T47D (cell line): ENCODE measurements at regions not wholly inside any gene's neighbourhood (a gene's known extent, or its start where the extent isn't known, plus 50 kb on each side); places are given as distances from the start of the nearest gene placed in this dataset.

Source experiments
- DNase-seq, 2 experiments: peaks; one replicate each; pipeline versions ENCODE4 v3.0.0 to v3.0.0-alpha.2; 2011 to 2012; ENCODE audit warnings: low read depth in 1 of 2, low spot score in 1 of 2
- JUND ChIP-seq: IDR thresholded peaks from 2 replicates; pipeline ENCODE4 v1.6.1; 2012; ENCODE audit warnings: low read depth
- in situ Hi-C: cut with HindIII; loops from 2 replicates; pipeline ENCODE4 v1.10.0; 2016; ENCODE audit warnings: low sequenced_read_pairs, low pct_unique_long_range_greater_than_20kb

DNA sequence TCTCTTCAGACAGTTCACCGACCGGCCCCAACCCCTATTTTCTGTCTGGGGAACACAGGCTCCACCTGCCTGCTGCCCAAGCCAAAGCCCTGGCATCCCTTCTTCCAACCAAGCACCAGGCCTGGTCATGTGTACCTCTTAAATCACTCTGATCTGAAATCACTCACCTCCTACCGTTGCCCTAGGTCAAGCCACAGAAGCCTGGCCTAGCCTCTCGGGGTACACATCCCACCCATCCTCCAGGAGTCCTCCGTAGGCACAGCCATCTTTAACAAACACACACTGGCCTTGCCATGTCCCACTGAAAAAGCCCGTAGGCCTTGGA lies 81.8 kb downstream of the IRF2BPL start:
- no peak for DNase-seq
- TF ChIP-seq JUND = no peak
- in situ Hi-C loops = no loop called here

- TF ChIP-seq JUND = no peak
- DNase-seq = no peak
- in situ Hi-C loops = no loop called here
Measured at GRCh38 chr14:76943072-76943471, 85.4 kb downstream of the IRF2BPL start.

DNA sequence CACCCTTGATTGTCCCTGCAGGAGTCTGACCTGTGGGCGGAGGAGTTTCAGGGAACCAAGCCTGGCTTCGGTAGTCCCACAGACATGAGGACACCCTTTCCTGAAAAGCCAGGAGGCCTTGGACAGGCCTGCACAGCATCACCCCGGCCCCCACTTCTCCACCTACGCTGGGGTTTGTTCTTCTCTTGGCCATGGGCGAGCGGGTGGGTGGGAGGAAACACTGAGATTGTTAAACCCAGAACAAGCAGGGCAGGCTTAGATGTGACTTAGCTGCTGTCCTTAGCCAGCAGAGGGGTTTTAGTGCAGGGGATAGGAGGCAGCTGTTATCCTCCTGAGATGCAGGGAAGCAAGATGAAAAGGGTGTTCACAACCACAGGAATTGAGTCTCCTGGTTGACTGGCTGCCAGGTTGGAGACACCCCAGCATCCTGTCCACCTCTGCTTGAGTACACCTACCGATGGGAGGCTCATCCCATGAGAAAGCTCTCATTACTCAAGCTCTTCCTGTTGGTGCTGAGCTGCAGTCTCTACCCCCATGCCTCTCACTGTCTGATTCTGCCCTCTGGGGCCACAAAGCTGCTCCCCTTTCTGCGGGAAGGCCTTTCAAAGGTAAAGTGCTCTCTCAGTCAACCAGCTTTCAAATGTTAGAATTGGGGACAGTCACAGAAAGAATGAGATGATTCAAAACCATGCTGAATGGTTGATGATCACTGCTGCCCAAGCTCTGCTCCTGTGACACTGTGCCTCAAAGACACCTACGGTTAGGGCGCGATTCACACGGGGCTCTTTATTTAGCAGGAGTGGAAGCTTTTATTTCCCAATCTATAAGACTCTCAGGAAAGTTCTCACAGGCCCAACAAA lies 86.3 kb downstream of the IRF2BPL start:
- no peak for DNase-seq
- TF ChIP-seq JUND = no peak
- in situ Hi-C loops = no loop called here

GRCh38 chr14:76941544-76941943 lies 87.0 kb downstream of the IRF2BPL start:
- in situ Hi-C loops = no loop called here
- no peak for DNase-seq
- TF ChIP-seq JUND = no peak

GRCh38 chr14:76940021-76940760 lies 88.3 kb downstream of the IRF2BPL start:
- no peak for TF ChIP-seq JUND
- in situ Hi-C loops = no loop called here
- no peak for DNase-seq

DNA sequence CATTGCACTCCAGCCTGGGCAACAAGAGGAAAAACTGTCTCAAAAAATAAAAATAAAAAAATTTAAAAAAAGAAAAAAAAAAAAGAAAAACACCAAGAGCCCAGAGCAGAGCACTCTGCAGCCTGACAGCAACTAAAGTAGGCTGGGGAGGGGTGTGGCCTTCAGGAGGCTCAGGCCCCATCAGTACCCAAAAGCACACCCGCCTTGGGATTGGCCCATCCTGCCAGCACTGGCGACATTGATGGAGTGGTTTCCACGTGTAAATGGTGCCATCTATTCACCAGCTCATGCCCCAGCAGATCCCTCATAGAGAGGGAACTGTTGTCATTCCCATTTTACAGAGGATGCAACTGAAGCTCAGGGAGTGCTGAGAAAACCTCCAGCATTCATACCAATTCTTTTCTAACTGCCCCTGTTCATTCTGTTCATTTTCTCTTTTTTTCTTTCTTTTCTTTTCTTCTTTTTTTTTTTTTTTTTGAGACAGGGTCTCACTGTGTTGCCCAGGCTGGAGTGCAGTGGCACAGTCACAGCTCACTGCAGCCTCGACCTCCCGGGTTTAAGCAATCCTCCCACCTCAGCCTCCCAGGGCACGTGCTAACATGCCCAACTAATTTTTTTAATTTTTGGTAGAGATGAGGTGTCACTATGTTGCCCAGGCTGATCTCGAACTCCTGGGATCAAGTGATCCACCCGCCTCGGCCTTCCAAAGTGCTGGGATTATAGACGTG lies 89.3 kb downstream of the IRF2BPL start:
- TF ChIP-seq JUND = no peak
- DNase-seq = no peak
- in situ Hi-C loops = no loop called here

GRCh38 chr14:76938092-76938500 lies 90.4 kb downstream of the IRF2BPL start:
- DNase-seq = no peak
- in situ Hi-C loops = no loop called here
- no peak for TF ChIP-seq JUND

DNA sequence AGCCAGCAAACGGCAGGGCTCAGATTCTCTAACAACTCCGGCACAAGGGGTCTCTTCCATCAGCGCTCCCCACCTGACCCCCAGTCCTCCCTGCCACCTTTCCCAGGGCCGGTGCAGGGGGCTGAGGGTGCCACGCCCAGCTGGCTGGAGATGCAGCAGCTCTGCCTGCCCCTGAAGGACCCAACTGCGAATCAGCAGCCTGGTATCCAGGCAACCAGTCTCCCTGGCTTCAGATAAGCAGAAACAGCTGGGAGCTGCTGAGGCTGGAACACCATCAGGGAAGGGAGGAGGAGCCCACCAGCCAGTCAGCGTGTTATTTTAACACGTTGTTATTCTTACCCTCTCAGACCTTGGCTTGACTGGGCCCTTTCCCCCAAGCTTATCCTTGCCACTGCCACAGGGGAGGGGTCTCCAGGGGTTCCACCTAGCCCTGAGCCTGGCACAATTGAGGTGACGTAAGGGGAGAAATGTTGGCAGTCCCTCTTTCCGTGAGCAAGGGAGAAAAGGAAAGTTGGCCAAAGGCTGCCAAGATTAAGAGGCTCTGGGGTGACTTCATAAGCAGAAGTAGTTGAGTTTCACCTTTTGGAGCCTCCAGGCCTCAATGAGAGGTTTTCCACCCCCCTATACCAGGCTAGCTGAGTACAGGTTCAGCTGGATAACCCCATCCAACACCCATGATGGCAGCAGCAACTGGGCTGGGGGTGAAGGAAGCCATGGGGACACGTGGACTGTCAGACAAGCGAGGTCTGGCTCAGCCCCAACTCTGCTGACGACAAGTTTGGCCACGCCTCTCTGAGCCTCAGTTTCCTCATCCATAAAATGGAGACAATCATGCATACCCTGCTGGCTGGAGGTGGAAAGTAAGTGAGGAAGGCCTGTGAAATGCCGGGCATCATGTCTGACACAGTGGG lies 91.1 kb downstream of the IRF2BPL start:
- in situ Hi-C loops = no loop called here
- DNase-seq = no peak
- no peak for TF ChIP-seq JUND

DNA sequence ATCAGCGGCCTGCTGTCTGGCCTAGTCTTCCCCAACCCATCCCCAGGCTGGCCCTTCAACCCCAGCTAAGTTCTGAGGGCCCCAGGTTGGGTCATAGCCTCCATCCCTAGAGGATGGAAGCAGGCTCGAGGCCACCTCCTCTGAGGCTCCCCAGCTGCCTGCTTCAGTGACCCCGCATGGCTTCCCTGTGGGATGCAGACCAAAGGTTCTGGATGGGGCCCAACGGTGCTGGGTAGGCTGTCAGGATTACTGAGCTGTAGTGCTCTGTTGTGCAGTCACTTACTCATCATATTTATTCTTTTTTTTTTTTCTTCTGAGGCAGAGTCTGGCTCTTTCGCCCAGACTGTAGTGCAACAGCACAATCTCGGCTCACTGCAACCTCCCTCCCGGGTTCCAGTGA lies 92.0 kb downstream of the IRF2BPL start:
- in situ Hi-C loops = no loop called here
- no peak for TF ChIP-seq JUND
- no peak for DNase-seq

DNA sequence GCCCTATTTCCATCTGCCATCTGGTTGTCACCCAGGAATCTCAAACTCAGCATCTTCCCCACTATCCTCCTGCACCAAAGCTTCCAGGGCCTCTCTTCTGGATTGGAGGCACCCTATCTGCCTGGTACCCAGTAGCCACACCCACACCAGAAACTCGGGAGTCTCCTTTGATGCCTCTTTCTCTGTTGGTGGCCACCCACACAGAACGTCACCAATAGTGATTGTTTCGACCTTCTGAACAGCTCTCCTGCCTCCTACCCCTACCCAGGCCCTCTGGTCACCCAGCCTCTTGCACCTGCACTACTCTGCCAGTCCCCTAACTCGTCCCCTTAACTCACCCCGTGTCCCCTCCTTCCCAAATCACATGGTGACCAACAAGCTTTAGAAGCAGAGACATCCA lies 95.0 kb downstream of the IRF2BPL start:
- TF ChIP-seq JUND = no peak
- in situ Hi-C loops = no loop called here
- no peak for DNase-seq

DNA sequence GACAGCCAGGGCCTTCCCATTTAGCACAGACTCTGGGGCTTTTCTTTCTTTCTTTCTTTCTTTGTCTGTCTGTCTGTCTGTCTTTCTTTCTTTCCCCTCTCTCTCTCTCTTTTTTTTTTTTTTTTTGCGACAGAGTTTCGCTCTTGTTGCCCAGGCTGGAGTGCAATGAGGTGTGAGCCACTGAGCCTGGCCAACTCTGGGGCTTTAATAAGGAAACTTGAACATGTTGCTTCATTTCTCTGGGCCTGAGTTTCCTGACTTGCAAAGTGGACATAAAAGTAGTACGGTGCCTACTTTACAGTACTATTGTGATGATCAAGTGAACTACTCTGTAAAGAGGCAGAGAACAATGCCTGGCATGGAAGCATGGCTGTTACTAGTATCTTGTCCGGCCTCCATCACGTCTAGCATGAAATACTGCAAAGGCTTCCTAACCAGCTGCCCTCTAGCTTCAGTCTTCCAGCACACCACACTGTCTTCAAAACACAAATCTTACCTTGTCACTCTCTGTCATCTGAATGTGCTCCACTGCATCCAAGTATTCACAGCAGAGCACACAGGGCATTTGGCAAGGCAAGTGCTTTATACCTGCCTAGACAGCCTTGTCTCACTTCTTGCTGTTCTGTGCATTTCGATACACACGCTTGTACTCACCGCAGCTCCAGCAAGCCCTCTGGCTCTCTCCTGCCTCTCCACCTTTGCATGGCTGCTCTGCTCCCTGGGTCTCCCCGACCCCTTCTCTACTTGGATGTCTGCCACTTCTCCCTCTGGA lies 96.7 kb downstream of the IRF2BPL start:
- in situ Hi-C loops = no loop called here
- TF ChIP-seq JUND = no peak
- no peak for DNase-seq
